HG03469 (cell line): ENCODE measurements at regions not wholly inside any gene's neighbourhood (a gene's known extent, or its start where the extent isn't known, plus 50 kb on each side); places are given as distances from the start of the nearest gene placed in this dataset.

Experiments
- ATAC-seq: cut with Tn5 transposase; IDR thresholded peaks from one replicate; pipeline ENCODE4 v1.9.1; 2021; ENCODE audit warnings: mild to moderate bottlenecking, moderate library complexity, moderate number of reproducible peaks; ENCODE audit not compliant: unreplicated experiment

DNA sequence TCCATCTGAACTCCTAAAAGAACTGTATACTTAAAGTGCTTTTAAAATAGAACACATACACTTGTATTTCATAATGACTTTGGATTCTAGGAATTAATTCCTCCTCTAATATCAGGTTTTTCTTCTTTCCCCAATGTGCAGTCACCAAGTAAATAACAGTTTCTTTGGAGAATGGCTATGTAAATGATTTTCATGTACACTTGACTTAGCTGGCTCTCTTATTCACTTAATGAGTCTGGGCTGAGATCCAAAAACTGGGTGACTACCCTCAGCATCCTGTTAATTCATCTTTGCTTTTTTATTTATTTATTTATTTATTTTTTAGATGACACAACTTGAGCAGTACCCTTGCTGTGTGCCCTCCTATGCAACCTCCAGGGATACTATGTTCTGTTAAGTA lies 1003.7 kb downstream of the SLITRK1 start:
- ATAC-seq = no peak

DNA sequence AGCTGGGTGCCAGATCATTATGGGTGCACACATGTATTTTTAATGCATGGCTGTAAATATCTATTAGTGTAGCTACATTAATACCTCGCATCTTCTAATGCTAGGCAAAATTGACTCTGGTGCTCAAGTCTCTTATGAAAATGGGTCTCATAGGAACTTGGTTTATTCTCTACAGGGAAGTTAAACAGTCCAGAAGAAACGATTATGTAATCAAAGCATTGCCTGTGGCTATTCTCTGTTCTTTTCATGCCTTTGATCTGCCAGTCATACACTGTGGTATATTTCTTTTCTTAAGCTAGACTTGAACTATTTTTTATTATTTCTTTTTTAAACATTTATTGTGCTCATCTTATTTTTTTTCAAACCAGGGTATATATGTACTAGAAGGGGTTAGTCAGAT lies 1015.0 kb downstream of the SLITRK1 start:
- no peak for ATAC-seq

DNA sequence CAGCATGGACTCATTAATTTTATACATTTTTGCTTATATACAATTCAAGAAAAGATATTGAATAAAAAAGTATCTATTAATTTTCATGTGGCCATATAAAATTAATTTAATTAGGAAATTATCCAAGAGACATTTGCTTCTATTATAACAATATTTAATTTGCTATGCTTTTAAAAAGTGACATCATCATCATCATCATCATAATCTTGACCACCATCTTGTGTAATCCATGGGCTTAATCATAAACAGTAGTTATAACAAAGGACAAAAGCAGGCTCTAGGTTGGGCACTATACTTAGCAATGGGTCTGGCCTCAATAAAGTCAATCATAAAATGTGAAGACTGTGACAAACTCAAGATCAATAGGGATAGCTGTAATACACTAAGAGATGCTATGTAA lies 1031.6 kb downstream of the SLITRK1 start:
- no peak for ATAC-seq

DNA sequence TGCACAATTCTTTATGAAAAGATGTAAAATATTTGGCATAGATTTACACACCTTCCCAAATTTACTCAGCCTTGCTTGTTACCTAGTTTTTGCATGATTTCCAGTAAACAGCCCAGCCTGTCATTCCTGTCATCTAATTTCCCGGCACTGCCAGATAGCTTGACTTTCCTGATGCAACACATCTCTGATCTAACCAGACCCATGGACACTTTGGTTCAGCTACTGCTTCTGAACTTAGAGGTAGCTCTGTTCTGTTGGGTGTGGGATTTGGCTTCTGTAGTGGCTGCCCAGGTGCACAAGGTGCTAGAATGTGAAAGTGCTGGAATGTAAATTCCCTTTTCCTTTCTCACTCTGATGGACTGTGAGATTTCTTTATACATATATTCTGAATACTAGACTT lies 1033.5 kb downstream of the SLITRK1 start:
- no peak for ATAC-seq

DNA sequence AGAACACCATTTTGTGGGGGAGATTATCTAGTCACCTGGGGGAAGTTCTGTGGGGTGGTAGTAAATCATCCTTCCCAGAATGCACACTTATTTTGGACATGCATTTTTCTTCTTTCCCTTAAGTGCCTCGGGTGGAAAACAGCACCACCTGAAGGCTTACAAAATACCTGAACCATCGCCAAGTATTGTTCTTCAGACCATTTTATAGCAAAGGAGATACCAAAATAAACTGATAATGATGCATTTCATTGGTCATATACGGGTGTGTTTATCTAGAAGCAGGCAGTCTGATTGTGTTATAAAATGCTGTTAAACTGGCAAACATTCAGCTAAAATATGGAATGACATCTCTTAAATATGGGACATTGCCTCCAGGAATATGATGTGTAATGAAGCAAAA lies 1034.7 kb downstream of the SLITRK1 start:
- ATAC-seq = no peak

DNA sequence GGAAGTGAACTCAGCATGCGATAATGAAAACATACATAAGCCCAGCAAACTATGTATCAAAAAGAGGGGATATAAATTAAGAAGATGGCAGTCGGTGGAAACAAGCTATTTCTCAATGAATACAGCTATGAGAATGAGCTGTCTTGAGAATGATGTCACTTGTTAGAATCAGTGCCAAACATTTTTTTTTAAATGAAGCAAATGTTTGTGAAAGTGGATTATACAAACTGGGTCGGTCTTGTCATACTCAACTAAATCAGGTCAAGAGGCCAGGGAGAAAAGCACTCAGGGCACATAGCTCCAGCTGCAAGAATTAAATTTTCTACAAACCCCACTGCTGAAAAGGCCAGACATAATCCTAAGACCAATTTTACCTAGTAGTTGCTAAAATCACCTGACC lies 1048.4 kb downstream of the SLITRK1 start:
- no peak for ATAC-seq

DNA sequence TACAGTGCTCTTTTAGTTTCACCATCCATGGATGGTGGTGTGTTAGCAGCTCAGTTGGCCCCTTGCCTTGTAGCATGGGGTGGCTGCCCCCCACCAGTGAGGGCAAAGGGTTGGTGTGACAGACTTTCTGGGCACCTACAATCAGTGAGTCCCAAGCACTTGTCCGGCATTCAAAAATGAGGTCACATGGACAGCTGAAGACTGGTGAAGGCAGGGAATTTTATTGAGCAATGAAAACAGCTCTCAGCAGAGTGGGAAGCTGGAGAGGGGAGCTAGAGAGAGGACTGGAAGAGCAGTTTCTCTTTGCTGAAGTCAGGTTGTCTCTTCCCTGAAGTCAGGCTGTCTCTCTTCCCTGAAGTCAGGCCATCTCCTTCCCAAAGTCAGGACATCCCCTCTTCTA lies 1053.2 kb downstream of the SLITRK1 start:
- ATAC-seq = no peak

DNA sequence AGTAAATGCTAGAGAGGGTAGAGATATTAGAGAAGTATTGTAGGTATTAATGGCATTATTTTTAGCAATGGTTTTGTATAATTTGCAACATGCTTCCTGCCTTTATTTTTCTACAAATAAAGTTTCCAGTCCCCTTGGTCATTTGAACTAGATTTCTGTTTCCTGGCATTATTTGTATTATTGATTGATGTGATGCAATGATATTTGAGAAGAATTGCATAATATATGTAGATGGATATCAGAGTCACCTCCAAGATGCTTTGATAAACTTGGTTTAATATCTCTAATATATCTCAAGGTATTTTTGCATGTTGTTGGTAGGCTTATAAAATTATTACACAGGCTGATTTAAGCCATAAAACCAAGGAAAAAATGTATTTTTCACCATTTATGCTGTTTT lies 1054.5 kb downstream of the SLITRK1 start:
- ATAC-seq = no peak

DNA sequence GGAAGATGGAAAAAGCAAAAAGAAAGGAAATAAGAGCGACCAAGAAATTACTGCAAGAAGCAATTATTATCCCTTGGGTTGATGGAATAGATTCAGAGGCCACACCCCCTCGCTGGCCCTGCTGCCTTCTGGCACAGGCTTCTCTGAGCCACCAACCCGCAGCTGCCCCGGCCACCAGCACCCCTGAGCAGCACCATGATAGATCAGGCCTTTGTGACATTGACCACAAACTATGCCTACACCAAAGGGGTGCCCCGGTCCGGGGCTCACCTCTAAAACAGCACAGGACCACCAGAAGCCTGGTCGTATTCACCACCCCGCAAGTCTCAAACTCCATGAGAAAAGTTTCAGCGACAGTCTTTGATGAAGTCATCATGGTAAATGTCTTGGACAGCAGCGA lies 1059.3 kb downstream of the SLITRK1 start:
- ATAC-seq = no peak

DNA sequence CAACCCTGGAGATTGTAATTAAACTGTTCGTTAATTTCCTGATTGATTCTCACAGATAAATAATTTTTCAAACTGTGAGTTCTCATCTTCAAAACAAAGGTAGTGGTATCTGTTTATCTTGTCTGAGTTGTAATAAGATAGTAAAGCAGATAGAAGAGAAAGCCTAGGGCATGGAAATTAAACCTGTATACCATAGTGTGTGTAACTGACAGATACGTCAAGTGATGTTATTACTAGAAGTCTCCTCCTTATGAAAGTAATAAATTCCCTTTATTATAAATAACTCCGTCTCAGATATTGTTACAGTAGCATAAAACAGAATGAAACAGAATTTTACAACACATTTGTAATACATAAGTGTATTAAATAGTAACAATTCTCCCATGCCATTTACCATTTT lies 1065.1 kb downstream of the SLITRK1 start:
- no peak for ATAC-seq

DNA sequence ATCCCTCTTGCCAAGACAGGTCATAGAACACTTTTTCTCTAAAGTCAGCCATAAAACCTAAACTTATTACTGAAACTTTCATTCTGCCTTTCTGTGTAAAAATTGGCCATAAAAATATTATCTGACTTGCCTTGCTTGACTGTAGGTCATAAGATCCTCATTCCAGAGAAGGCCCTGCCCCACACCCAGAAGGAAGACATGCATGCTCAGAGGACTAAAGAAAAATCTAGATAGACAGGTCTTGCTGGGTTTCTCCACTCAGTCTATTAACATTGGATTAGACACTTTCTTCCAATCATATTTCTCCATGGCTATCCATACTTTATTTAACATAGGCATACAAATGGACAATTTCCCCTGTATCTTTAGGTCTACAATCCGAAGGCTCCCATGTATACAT lies 1066.5 kb downstream of the SLITRK1 start:
- ATAC-seq = no peak

DNA sequence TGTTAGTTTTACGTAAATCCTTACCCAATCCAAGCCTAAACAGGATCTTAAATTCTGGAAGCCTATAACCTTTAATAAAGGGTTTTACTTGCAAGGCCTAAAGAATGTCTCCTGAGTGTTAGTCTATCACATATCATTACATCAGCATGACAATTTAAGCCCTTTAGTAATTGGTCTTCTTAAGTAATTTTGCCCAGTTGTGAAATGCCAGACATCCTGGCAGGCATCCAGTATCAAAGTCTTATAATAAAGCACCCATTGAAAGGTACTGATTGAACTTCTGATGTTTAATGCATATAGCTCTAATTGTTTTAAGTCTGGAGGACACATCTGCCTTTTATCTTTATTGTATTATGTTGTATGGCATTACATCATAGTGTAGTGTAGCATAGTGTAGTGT lies 1078.9 kb downstream of the SLITRK1 start:
- no peak for ATAC-seq

DNA sequence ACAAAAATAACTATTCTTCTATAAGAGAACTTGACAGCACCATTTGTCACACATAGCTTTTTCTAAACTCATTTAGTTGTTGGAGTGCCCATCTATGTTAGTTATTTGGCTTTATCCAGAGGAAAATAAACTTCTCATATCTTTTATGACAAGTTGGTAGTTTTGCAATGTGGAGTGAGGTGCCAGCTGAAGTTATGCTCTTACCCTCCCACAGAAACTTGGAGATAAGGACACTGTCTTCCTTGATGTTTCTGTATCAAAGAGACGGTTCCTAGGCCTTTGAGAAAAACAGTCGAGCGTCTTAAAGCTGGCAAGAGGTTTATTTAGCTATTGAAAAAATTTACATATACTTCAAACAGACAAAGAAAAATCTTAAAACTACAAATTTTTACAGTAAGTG lies 1079.7 kb downstream of the SLITRK1 start:
- ATAC-seq = no peak

DNA sequence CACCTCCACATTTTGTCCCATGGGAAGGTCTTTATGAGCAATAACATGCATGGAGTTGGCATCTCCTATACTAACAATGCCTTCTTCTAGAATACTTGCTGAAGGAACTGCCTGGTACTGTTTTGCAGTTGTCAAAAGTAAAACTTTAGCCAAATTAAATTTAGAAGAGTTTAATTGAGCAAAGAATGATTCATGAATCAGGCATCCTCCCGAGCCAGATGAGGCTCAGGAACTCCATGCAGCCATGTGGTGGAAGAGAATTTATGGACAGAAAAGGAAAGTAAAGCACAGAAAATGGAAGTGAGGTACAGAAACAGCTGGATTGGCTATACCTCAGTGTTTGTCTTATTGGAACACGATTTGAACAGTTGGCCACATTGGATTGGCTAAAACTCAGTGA lies 1081.9 kb downstream of the SLITRK1 start:
- ATAC-seq = no peak

DNA sequence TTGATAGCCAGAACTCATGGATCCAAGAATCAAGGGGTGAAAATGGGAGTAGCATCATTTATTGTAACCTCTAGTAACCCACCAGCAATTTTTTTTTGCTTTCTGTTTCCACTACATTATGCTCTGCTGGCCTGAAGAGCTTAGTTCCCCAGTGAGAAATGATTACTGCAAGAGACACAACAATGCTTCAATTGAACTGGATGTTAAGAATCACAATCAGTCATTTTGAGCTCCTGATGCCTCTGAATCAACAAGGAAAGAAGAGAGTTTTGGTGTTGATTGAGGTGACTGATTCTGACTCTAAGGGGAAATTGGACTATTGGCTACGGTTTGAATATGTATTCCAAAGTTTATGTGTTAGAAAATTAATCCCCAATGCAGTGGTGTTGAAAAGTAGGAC lies 1084.4 kb downstream of the SLITRK1 start:
- no peak for ATAC-seq

DNA sequence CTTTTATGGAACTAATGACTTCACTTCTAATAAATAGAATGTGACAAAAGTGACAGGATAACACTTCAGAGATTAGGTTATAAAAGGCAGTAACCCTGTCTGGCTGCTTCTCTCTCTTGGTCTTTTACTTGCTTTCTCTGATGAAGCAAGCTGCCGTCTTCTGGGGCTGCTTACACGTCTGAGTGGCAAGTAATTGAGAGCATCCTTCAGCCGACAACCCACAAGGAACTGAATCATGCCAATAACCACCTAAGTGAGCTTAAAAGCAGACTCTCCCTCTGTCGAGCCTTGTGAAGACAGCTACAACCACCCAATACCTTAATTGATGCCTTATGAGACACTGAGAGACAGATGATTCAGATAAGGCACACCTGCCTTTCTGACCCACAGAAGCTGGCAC lies 1091.2 kb downstream of the SLITRK1 start:
- no peak for ATAC-seq

DNA sequence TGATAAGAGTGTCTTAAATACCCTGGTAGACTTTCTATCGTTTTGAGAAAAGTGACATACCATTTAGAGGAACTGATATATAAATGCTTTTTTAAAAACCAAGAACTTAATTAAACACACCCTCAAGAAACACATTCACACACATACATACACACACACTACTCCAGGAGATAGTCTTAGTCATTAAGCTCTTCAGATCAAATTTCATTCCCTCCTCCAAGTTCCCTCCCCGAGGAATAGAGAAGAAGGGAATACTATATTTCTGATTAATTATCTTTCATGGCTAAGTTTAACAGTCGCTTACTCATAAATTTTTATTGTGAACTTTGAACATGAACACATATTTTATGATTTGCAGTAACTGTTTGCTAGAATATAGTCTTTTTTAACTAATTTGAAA lies 1109.5 kb downstream of the SLITRK1 start:
- no peak for ATAC-seq

DNA sequence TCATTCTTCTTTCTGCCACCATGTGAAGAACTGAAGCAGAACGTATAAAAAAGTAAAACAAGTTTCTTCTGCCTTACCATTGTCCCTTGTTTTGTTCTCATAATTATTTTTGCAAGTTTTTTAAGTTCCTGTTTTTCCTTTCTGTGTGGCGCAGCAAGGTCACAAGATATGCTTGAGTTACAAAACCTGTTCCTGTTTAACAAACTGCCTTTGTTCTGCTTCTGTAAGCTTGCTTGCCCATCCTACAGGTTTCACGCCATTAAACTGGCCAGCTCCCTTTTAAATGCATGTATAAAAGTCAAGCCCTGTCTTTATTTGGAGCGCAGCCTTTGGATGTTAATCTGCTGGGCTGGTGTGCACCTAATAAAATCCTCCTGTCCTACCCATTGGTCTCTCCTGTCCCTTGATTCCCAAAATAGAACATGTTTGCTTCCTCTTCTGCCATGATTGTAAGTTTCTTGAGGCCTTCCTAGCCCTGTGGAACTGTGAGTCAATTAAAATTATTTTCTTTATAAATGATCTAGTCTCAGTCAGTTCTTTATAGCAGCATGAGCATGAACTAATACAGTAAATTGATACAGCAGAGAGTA lies 1115.4 kb downstream of the SLITRK1 start:
- ATAC-seq = no peak

DNA sequence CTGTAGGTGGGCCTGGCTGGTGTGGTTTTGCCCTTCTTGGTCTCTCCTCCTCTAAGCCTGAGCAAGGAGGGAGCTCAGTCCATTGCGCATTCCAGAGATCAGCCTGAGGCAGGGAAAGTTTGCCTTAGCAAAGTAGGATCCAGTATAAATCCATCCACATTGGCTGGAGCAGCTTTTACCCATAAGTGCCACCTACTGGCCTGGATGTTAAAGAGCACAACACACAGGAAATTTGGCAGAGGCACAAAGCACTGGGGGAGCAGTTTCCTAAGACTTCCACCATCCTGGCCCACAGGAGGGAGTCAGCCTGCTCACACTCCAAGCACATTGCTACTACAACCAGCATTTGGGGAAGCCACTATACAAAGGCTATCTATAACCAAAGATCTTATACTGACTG lies 1124.2 kb downstream of the SLITRK1 start:
- ATAC-seq = no peak

DNA sequence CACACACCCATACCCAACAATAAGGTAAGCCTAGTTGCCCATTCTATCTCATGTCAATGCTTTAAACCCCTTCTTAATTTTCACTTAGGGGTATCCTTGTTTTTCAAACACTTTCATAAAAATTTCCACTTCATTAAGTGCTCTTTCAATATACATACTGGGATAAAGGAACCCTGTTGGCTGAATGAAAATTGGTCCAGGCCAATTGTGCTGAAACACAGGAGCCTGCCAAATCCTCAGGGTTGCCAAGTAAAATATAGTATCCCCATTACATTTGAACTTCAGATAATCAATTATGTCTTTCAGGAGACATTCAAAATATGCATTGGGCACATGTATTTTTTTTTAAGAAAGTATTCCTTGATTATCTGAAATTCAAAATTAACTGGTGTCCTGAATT lies 1131.1 kb downstream of the SLITRK1 start:
- ATAC-seq = no peak

DNA sequence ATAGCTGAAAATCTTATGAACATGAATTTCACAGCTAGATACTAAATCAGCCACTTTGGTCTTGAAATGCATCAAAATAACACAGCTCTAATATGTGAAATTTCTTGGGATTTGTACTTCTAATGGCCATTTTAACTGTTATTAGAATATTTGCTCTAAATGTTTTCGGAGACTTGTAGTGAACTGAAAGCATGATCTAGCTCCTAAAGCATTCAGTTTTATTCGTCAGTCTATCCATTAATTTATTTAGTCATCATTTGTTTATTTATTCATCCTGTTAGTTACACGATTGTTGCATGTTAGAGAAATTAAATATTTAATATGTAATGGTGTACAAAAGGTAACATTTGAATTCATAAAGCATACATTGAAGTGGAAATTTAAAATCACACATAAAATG lies 1132.7 kb downstream of the SLITRK1 start:
- ATAC-seq = no peak

DNA sequence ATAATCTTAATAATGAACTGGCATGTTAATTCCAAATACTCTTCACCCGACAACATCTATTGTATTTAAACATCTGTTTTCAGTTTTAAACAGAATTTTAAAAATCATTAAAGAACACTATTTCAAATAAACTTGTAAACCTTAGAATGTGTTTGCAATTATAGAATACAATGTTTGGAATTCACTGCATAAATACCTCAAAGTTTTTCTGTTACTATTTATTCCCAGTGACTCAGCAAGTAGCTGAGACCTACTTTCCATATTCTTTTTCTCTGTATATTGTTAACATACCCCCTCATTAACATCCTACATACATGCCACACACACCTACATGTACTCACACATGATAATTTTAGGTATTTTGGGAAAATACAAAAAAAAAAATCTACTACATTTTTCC lies 1134.3 kb downstream of the SLITRK1 start:
- ATAC-seq = no peak

DNA sequence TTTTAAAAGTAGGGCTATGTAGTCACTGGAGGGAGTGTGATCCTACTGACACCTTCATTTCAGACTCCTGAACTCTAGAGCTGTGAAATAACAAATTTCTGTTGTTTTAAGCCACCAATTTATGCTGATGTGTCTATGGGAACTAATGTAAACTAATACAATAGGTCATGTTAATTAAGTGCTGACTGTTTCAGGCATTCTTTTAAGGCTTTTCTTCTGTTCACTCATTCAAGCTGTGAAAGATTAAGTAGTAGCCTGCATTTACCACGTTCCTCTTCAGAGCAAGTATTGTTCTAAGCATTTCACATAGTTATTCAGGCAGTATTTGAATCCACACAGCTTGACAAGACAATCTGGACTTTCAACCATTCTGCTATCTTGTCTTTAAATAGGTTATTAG lies 1135.0 kb downstream of the SLITRK1 start:
- no peak for ATAC-seq

DNA sequence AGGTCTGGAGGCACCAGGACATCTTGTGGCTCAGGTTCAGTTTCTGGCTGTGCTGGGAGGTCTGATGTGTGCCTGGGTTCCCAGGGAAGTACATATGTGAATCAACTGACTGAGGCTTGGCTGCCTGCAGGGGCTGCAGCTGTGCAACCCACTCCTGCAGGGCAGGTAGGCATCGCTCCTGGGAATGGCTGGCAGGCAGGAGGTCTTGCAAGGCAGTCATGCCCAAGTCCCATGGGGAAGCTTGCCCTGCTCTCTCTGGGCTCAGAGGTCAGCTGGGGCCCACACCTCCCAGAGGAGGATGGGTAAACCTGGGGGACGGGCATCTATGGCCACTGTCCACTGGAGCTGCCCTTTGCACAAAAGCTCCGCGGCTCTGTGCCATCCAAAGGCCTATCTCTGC lies 1141.8 kb downstream of the SLITRK1 start:
- no peak for ATAC-seq
